KMS-11 (cell line): ENCODE measurements at regions not wholly inside any gene's neighbourhood (a gene's known extent, or its start where the extent isn't known, plus 50 kb on each side); places are given as distances from the start of the nearest gene placed in this dataset.

Experiments used
- H2AFZ ChIP-seq: fragments of 200-600 bp; sonication (generic); 2 replicates; pipeline ENCODE4 v1.6.1; 2016; ENCODE audit warnings: antibody characterized with exemption, mixed run types, low read depth
- H3K27ac ChIP-seq: fragments of 200-600 bp; sonication (generic); 2 replicates; pipeline ENCODE4 v1.6.1; 2016; ENCODE audit warnings: mild to moderate bottlenecking, mixed run types
- H3K27me3 ChIP-seq: fragments of 200-600 bp; sonication (generic); 2 replicates; pipeline ENCODE4 v1.6.1; 2017; ENCODE audit warnings: mild to moderate bottlenecking, low read depth, mixed run types, moderate library complexity; ENCODE audit not compliant: insufficient read depth
- H3K36me3 ChIP-seq: fragments of 200-600 bp; sonication (generic); 2 replicates; pipeline ENCODE4 v1.6.1; 2017; ENCODE audit warnings: mild to moderate bottlenecking, mixed run types; ENCODE audit not compliant: insufficient read depth
- H3K4me1 ChIP-seq: fragments of 200-600 bp; sonication (generic); 2 replicates; pipeline ENCODE4 v1.6.1; 2016; ENCODE audit warnings: mild to moderate bottlenecking, low read depth, mixed run types; ENCODE audit not compliant: poor library complexity, severe bottlenecking
- H3K4me2 ChIP-seq: fragments of 200-600 bp; sonication (generic); 2 replicates; pipeline ENCODE4 v1.7.0; 2016; ENCODE audit warnings: mild to moderate bottlenecking, mixed run types
- H3K4me3 ChIP-seq: fragments of 200-600 bp; sonication (generic); IDR thresholded peaks from 2 replicates; pipeline ENCODE4 v1.6.1; 2017; ENCODE audit warnings: low read depth, low read length, mixed read lengths; ENCODE audit not compliant: insufficient read depth
- H3K79me2 ChIP-seq: fragments of 200-600 bp; sonication (generic); 2 replicates; pipeline ENCODE4 v1.6.1; 2016; ENCODE audit warnings: low read depth, mixed run types; ENCODE audit not compliant: insufficient read depth
- H3K9ac ChIP-seq: fragments of 200-600 bp; sonication (generic); 2 replicates; pipeline ENCODE4 v1.6.1; 2016; ENCODE audit warnings: mild to moderate bottlenecking, mixed run types
- H4K20me1 ChIP-seq: fragments of 200-600 bp; sonication (generic); 2 replicates; pipeline ENCODE4 v1.6.1; 2016; ENCODE audit warnings: mild to moderate bottlenecking, mixed run types; ENCODE audit not compliant: insufficient read depth
- CTCF ChIP-seq: fragments of 200-600 bp; sonication (generic); conservative IDR thresholded peaks from 2 replicates; pipeline ENCODE4 v1.6.1; 2017; ENCODE audit warnings: low read depth, mild to moderate bottlenecking, antibody characterized with exemption, low read length, moderate library complexity, mixed read lengths

GRCh38 chr13:33766329-33767123, 51.4 kb upstream of the RFC3 start:
- TF ChIP-seq CTCF, result no peak
- Histone ChIP-seq H3K27me3 (no peaks in the 10 kb centered on the region), H3K27ac (no peak overlapping the region), H3K4me1 (no peaks in the 10 kb centered on the region), H3K9ac (no peak overlapping the region), H2AFZ (no peak overlapping the region), H3K79me2 (no peaks in the 10 kb centered on the region), H3K36me3 (no peaks in the 10 kb centered on the region), H3K4me2 (no peak overlapping the region), H3K4me3 (no peak overlapping the region), H4K20me1 (no peaks in the 10 kb centered on the region)

- H3K4me2 ChIP-seq, result no peak overlapping the region
- no peak overlapping the region for H2AFZ ChIP-seq
- H3K27me3 ChIP-seq, result no peaks in the 10 kb centered on the region
- H3K27ac ChIP-seq, result no peak overlapping the region
- no peaks in the 10 kb centered on the region for H3K79me2 ChIP-seq
- no peaks in the 10 kb centered on the region for H4K20me1 ChIP-seq
- H3K4me3 ChIP-seq, result no peak overlapping the region
- no peak overlapping the region for H3K9ac ChIP-seq
- H3K4me1 ChIP-seq, result no peaks in the 10 kb centered on the region
- no peak for TF ChIP-seq CTCF
- H3K36me3 ChIP-seq, result no peaks in the 10 kb centered on the region
These were observed 50.8 kb upstream of the RFC3 start for GRCh38 chr13:33767140-33767539.
